VCaP (cell line): ENCODE measurements at regions not wholly inside any gene's neighbourhood (a gene's known extent, or its start where the extent isn't known, plus 50 kb on each side); places are given as distances from the start of the nearest gene placed in this dataset.

ENCODE experiments used
- H3K27ac ChIP-seq: fragments of 450-650 bp; 2 replicates; pipeline ENCODE4 v1.5.1; 2017
- CTCF ChIP-seq: fragments of 450-650 bp; conservative IDR thresholded peaks from 2 replicates; pipeline ENCODE4 v1.5.1; 2017; ENCODE audit warnings: mild to moderate bottlenecking, moderate library complexity

DNA sequence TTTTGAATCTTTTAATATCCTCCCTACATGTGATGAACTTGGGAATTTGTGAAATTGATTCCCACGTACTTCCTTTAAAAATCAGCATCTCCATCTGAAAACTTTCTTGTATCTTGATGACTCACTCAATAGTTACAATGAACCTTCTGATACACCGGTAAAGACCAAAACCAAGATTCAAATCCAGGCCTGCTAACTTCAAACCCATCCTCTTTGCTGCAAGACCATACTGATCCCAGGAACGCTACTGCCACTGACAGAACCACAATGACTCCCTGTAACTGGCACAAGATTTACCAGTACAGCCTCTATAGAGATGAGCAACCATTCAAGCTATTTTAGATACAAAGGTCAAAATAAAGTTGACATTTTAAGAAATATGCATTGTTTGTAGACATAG, 332.9 kb downstream of the DNAH5 start:
- no peak overlapping the region for H3K27ac ChIP-seq

DNA sequence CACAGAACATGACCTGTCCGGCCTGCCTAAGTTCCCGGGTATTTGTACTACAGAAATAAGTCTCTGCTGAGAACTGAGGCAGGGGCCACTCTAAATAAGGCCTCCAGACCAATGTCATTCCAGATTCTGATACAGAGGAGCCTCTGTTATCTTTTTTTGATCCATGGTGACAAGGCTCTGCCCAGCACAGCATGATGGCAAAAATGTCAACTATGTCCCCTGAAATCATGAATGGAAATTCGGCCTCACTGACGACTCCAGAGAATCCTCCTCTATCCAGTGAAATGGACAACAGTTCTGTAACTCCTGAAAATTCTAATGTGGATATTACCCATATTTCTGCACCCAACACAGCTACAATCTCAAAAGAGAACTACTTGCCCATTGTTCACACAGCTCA, 335.0 kb downstream of the DNAH5 start:
- no peak for TF ChIP-seq CTCF
- no peak overlapping the region for H3K27ac ChIP-seq

More for the DNA sequence above, 332.9 kb downstream of the DNAH5 start:
- TF ChIP-seq CTCF = no peak

DNA sequence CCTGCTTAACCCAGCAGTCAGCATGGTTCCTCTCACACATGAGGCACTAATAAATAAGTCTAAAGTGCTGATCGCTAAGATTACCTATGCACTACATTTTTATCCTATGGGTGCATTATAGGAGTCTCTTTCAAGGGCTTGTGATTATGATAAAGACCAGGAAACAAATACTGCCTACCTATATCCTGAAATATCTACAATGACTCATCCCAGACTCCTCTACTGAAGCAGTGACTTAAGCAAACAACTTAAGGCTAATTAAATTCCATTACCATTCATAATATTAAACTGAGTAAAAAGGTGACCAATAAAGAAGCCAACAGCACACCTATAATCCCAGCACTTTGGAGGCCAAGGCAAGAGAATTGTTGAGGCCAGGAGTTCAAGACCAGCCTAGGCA, 338.4 kb downstream of the DNAH5 start:
- no peak overlapping the region for H3K27ac ChIP-seq
- TF ChIP-seq CTCF = no peak

GRCh38 chr5:13601112-13601511, 343.4 kb downstream of the DNAH5 start:
- H3K27ac ChIP-seq = no peak overlapping the region
- no peak for TF ChIP-seq CTCF

- no peak overlapping the region for H3K27ac ChIP-seq
- no peak for TF ChIP-seq CTCF
Observed at GRCh38 chr5:13595978-13596377, 348.5 kb downstream of the DNAH5 start.

DNA sequence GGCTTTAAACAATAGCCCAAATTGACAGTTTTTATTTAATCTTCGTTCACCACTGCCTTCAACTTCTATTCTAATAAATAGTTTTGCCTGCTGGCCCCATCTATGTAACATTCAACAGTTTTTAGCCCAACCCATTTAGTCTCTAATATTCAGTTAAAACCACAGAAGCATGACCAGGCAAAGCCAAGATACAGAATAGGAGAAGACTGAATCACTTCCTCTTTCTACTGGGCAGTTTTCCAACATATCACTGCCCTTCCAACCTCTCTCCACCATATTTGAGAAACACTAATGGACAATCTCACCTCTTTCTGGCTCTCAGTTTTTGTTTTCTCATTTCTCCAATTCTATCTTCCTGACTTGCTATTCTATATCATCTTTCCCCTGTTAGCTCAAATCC, 352.9 kb downstream of the DNAH5 start:
- H3K27ac ChIP-seq = no peak overlapping the region

GRCh38 chr5:13585324-13585723, 359.2 kb downstream of the DNAH5 start:
- TF ChIP-seq CTCF = no peak

More for the DNA sequence above, 352.9 kb downstream of the DNAH5 start:
- no peak for TF ChIP-seq CTCF

GRCh38 chr5:13581914-13582313, 362.6 kb downstream of the DNAH5 start:
- no peak for TF ChIP-seq CTCF

More at GRCh38 chr5:13585324-13585723, 359.2 kb downstream of the DNAH5 start:
- no peak overlapping the region for H3K27ac ChIP-seq

More at GRCh38 chr5:13581914-13582313, 362.6 kb downstream of the DNAH5 start:
- no peak overlapping the region for H3K27ac ChIP-seq
